ENCODE measurements at regions not wholly inside any gene's neighbourhood (a gene's known extent, or its start where the extent isn't known, plus 50 kb on each side); places are given as distances from the start of the nearest gene placed in this dataset.

GRCh38 chrX:33726281-33727160, 405.6 kb downstream of the FAM47A start:
- Mint-ChIP-seq H3K4me3 (peak overlapping the region; percentile 74), H3K27me3 (ENCODE audit: low read depth) (peaks cover 10% of the 10 kb centered on the region), H3K36me3 (no peaks in the 10 kb centered on the region), H3K27ac (peak overlapping the region; percentile 62), H3K4me1 (peaks cover 26% of the 10 kb centered on the region), H3K9me3 (no peaks in the 10 kb centered on the region)
- peak; percentile 21 to 43 for DNase-seq (ENCODE audit: low spot score in 2 of 2, unreplicated experiment in 2 of 2)
- TF ChIP-seq, protein P1, sequence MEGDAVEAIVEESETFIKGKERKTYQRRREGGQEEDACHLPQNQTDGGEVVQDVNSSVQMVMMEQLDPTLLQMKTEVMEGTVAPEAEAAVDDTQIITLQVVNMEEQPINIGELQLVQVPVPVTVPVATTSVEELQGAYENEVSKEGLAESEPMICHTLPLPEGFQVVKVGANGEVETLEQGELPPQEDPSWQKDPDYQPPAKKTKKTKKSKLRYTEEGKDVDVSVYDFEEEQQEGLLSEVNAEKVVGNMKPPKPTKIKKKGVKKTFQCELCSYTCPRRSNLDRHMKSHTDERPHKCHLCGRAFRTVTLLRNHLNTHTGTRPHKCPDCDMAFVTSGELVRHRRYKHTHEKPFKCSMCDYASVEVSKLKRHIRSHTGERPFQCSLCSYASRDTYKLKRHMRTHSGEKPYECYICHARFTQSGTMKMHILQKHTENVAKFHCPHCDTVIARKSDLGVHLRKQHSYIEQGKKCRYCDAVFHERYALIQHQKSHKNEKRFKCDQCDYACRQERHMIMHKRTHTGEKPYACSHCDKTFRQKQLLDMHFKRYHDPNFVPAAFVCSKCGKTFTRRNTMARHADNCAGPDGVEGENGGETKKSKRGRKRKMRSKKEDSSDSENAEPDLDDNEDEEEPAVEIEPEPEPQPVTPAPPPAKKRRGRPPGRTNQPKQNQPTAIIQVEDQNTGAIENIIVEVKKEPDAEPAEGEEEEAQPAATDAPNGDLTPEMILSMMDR (IDR thresholded peaks at IDR 0.05; ENCODE audit: unreplicated experiment) = no peak

DNA sequence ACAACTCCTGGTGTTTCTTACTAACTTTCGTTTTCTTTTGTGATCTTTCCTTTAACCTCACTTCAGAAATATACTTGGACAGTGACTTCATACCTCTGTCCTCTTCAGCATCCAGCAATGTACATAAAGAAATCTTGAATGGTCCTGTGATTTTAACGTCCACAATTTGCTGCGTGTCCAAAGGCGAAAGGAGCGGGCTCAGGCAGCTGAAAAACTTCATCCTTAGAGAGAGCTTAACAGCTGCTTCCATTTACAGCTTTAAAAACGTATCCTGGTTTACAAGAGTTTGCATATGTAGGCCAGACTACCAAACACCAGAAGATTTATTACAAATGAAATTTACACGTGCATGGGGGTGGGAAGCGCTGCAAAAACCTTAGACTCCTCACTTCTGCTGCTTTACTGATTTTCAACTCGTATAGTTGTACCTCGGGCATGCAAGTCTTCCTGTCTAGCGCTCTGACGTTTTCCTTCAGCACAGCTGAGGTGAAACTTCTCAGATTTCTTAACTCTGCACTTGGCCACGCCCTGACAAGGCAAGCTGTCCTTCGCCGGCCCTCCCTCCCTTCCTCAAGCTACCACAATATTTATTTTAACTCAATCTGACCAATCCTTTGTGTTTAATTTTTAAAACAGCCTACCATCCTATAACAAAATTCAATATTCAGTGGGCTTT, 406.4 kb downstream of the FAM47A start:
- Mint-ChIP-seq H3K36me3 (no peaks in the 10 kb centered on the region), H3K4me1 (peaks cover 26% of the 10 kb centered on the region), H3K4me3 (peak overlapping the region; percentile 74), H3K27me3 (ENCODE audit: low read depth) (peaks cover 10% of the 10 kb centered on the region), H3K9me3 (no peaks in the 10 kb centered on the region), H3K27ac (peak overlapping the region; percentile 67)
- peak in 1 of 2 experiments; percentile 50 for DNase-seq (ENCODE audit: low spot score in 2 of 2, unreplicated experiment in 2 of 2)
- TF ChIP-seq, protein P1 (IDR thresholded peaks at IDR 0.05; ENCODE audit: unreplicated experiment) = no peak

DNA sequence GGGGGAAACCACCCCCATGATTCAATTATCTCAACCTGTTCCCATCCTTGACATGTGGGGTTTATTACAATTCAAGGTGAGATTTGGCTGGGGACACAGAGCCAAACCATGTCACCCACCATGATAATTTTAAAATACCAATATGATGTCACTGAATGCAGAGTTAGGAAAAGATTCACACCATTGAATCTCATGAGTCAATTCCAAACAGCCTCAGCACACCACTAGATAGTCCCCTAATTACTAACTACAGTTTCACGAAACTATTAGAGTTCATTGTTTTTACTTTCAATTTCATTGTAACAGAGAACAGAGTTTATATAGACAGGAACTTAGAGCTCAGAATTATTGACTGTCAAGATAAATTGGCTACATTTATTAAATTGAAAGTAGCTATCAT, 410.2 kb downstream of the FAM47A start:
- Mint-ChIP-seq H3K27me3 (ENCODE audit: low read depth) (peaks cover 7% of the 10 kb centered on the region), H3K9me3 (no peaks in the 10 kb centered on the region), H3K27ac (no peak overlapping the region), H3K36me3 (no peaks in the 10 kb centered on the region), H3K4me3 (no peak overlapping the region), H3K4me1 (peaks cover 18% of the 10 kb centered on the region)
- no peak for DNase-seq (ENCODE audit: low spot score in 2 of 2, unreplicated experiment in 2 of 2)
- TF ChIP-seq, protein P1 (IDR thresholded peaks at IDR 0.05; ENCODE audit: unreplicated experiment) = no peak

DNA sequence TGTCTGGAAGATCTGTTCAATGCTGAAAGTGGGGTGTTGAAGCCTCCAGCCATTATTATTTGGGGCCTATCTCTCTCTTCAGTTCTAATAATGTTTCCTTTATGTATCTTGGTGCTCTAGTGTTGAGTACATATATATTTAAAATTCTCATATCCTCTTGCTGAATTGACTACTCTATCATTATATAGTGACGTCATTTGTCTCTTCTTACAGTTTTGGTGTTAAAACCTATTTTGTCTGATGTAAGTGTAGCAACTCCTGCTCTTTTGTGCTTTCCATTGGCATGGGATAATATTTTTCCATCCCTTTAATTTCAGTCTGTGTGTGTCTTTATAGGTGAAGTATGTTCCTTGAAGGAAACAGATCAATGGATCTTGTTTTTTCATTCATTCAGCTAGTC, 446.0 kb downstream of the FAM47A start:
- TF ChIP-seq, protein P1 (IDR thresholded peaks at IDR 0.05; ENCODE audit: unreplicated experiment) = no peak
- no peaks in the 10 kb centered on the region for H3K27me3 Mint-ChIP-seq (ENCODE audit: low read depth)
- no peaks in the 10 kb centered on the region for H3K36me3 Mint-ChIP-seq
- no peak overlapping the region for H3K27ac Mint-ChIP-seq
- no peak overlapping the region for H3K4me3 Mint-ChIP-seq
- peaks cover 18% of the 10 kb centered on the region for H3K9me3 Mint-ChIP-seq
- no peaks in the 10 kb centered on the region for H3K4me1 Mint-ChIP-seq
- DNase-seq (ENCODE audit: low spot score in 2 of 2, unreplicated experiment in 2 of 2) = no peak

Data from mesothelial cell of epicardium (in vitro differentiated cells).